Skeletal muscle satellite cell (primary cell): ENCODE measurements at regions not wholly inside any gene's neighbourhood (a gene's known extent, or its start where the extent isn't known, plus 50 kb on each side); places are given as distances from the start of the nearest gene placed in this dataset.
"Not testable (repeated sequence)": the region's sequence is repeated elsewhere in the genome, so short reads cannot be mapped to it uniquely, and the experiment has no call there.

Experiments used
- H3K27me3 ChIP-seq: 2 replicates; pipeline ENCODE4 v1.7.0; 2013; ENCODE audit warnings: low read length; ENCODE audit not compliant: control insufficient read depth, insufficient read depth
- H3K36me3 ChIP-seq: 2 replicates; pipeline ENCODE4 v1.7.0; 2013; ENCODE audit warnings: mild to moderate bottlenecking, control low read depth, low read length; ENCODE audit not compliant: insufficient read depth
- H3K4me1 ChIP-seq: 2 replicates; pipeline ENCODE4 v1.7.0; 2013; ENCODE audit warnings: low read length; ENCODE audit not compliant: control insufficient read depth, insufficient read depth
- H3K4me2 ChIP-seq: 2 replicates; pipeline ENCODE4 v1.7.0; 2013; ENCODE audit warnings: mild to moderate bottlenecking, low read length
- H3K4me3 ChIP-seq: 2 replicates; pipeline ENCODE4 v1.7.0; 2013; ENCODE audit warnings: low read length
- H3K9ac ChIP-seq: 2 replicates; pipeline ENCODE4 v1.7.0; 2013; ENCODE audit warnings: mild to moderate bottlenecking, low read depth, low read length, moderate library complexity
- H3K9me3 ChIP-seq: replicated peaks from 2 replicates; pipeline ENCODE4 v1.7.0; 2013; ENCODE audit warnings: mild to moderate bottlenecking, control low read depth, low read length

DNA sequence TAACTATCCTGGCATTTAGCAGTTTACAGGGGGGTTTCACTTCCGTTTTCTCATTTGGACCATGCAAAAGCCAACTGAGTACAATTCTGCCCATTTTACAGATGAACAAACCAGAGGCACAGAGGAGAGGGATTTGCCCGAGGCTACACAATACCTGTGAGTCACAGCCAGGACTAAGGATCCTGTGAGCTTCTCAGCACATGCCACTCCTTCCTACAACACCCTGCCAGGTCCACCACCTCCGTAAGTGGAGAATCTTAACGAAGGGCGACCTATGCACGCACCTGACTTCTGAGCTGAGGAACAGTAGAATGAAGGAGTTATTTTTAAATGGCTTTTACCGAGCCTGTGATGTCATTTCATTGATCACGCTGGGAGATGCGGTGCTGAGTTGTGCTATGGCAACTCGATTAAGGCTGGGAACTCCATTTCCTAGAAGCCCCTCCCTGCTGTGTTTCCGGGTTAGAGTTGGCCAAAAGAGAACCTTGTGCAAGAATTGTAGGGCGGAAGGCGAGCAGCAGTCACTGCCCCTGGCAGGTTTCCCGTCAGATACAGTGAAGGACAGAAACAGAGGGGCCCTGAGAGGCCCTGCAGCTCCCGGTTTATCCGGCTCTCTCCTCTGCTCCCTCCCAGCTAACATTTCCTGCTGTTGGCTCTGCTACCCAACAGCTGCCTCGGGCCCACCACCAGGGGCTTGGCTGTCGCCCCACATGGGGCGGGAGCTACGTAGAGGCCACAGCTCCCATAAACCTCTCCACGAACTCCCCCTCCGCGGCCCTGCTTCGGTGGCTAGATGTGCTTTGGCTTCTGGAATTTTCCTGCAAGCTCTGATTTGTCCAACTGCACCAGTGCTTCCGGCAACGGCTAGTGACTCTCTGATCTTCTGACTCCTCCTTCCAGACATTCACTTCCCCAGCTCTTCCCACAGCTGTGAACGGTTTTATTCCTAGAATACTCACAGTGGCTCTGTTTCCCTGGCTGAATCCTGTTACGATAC is 75.1 kb upstream of the USP9X start:
- H3K9ac ChIP-seq = peak overlapping the region; percentile 76
- H3K4me2 ChIP-seq = peak overlapping the region; percentile 77
- H3K36me3 ChIP-seq = no peaks in the 10 kb centered on the region
- peaks cover 30% of the 10 kb centered on the region for H3K27me3 ChIP-seq
- peak overlapping the region; percentile 59 for H3K4me3 ChIP-seq
- no peaks in the 10 kb centered on the region for H3K9me3 ChIP-seq
- H3K4me1 ChIP-seq = peaks cover 13% of the 10 kb centered on the region

DNA sequence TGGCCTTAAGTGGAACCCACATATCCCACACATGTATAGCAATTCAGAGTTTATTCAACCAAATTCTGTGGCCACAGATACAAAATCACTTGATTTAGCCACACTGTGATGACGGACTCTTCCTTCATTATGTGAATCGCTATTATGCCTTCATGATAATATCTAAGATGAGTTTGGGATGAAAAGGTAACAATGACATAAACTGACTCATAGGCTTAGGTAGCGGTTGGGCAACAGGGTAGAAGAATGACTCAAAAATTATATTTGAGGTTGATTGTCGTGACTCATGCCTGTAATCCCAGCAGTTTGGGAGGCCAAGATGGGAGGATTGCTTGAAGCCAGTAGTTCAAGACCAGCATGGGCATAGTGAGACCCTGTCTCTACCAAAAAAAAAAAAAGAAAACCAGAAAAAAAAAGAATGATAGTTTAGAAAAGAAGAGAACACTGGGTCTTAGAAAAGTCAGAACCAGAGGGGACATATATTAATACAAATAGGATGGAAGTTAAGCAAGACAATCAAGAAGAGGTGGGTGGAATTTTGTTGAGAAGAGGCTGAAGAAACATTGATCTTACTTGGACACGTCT is 70.4 kb upstream of the USP9X start:
- no peak overlapping the region for H3K4me2 ChIP-seq
- no peak overlapping the region for H3K4me3 ChIP-seq
- peaks cover 12% of the 10 kb centered on the region for H3K4me1 ChIP-seq
- no peaks in the 10 kb centered on the region for H3K9me3 ChIP-seq
- H3K36me3 ChIP-seq = no peaks in the 10 kb centered on the region
- H3K27me3 ChIP-seq = peaks cover 8% of the 10 kb centered on the region
- H3K9ac ChIP-seq = no peak overlapping the region

DNA sequence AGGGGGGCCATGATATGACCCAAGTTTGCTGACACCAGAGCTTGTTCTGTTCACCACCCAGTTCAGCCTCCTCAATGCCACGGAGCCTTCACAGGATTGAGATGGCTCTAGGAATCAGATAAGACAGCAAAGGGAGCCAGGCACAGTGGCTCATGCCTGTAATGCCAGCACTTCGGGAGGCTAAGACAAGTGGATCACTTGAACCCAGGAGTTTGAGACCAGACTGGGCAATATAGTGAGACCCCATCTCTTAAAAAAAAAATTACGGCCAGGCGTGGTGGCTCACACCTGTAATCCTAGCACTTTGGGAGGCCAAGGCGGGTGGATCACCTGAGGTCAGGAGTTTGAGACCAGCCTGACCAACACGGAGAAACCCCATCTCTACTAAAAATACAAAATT is 67.5 kb upstream of the USP9X start:
- H3K27me3 ChIP-seq, H3K4me2 ChIP-seq, H3K36me3 ChIP-seq, H3K4me1 ChIP-seq, H3K9ac ChIP-seq, H3K4me3 ChIP-seq, H3K9me3 ChIP-seq: not testable (repeated sequence)

DNA sequence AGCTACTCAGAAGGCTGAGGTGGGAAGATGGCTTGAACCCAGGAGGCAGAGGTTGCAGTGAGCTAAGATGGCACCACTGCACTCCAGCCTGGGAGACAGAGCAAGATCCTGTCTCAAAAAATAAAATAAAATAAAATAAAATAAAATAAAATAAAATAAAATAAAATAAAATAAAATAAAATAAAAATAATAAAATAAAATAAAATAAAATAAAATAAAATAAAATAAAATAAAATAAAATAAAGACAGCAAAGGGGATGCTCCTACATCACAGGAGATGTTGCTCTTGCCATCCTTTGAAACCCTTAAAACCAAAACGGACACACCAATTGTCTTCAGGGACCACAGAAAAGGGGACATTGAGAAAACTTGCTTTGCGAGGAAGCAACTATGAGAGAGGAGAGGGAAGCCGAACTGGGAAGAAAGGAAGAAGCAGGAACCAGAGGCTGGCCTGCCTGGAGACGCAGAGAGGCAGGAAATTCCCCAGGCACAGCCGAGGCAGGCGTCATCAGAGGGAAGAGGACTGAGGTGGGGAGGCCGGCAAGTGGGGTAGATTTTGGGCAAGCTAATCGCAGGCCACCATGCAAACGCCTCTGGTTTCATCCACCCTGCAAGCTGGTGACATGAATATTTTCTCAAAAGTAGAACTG is 66.7 kb upstream of the USP9X start:
- not testable (repeated sequence) for H3K4me3 ChIP-seq, H3K4me1 ChIP-seq

DNA sequence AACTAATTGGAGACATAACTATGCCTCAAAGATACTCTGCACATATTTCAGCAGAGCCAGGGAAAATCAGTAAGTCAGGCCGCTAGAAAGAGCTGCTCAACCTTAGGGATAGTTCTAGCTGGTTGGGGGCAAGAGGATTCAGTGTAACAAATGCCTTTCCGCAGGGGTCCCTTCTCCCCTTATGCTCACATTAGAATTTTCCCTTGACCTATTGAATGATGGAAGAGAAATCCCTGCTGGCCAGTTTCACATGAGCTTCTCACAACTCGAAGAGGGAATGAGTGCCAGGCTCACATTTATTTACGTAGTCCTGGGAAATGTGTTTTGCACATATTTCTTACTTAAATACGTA is 66.2 kb upstream of the USP9X start:
- no peak overlapping the region for H3K4me2 ChIP-seq
- H3K36me3 ChIP-seq = no peaks in the 10 kb centered on the region
- no peaks in the 10 kb centered on the region for H3K27me3 ChIP-seq

More for the DNA sequence above, 66.7 kb upstream of the USP9X start:
- not testable (repeated sequence) for H3K27me3 ChIP-seq, H3K9ac ChIP-seq, H3K4me2 ChIP-seq, H3K36me3 ChIP-seq, H3K9me3 ChIP-seq

DNA sequence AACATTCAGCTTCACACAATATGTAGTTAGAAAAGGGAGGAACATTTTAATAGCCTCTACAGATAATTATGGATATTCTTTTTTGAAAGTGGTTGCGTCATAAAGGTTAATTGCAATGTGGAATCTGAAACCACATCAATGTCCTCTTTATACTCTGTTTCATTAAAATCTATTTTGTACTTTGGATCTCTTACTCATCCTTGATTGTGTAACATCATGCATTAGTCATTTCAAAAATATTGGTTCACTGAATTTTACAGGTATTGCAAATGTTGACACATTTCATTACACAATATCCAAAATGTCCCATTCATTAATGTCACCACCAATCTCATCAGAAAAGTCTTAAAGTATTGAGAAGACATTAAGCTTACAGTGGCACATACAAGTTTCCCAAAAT is 62.7 kb upstream of the USP9X start:
- peaks cover 25% of the 10 kb centered on the region for H3K4me1 ChIP-seq
- H3K27me3 ChIP-seq = peaks cover 5% of the 10 kb centered on the region
- no peaks in the 10 kb centered on the region for H3K36me3 ChIP-seq
- no peak overlapping the region for H3K4me3 ChIP-seq
- no peak overlapping the region for H3K4me2 ChIP-seq
- H3K9ac ChIP-seq = no peak overlapping the region
- no peaks in the 10 kb centered on the region for H3K9me3 ChIP-seq

More for the DNA sequence above, 66.2 kb upstream of the USP9X start:
- Histone ChIP-seq H3K4me1 (peaks cover 6% of the 10 kb centered on the region), H3K4me3 (no peak overlapping the region), H3K9ac (no peak overlapping the region), H3K9me3 (no peaks in the 10 kb centered on the region)

DNA sequence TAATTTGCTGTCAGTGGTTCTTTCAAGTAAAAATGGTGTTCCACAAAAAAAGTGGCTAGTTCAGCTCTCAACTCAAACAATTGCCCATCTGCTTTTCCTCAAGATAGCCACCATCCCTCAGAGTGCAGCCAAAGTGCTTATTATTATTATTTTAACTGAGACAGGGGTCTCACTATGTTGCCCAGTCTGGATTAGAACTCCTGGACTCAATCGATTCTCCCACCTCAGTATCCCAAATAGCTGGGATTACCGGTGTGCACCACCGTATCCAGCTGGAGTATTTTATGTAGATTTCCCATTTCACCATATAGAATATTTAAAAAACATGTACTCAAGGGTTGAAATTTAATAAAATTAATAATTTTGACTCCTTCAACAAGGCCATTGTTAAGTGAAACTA is 62.1 kb upstream of the USP9X start:
- Histone ChIP-seq H3K9me3 (no peaks in the 10 kb centered on the region), H3K9ac (no peak overlapping the region), H3K4me2 (no peak overlapping the region), H3K4me3 (no peak overlapping the region), H3K27me3 (peaks cover 5% of the 10 kb centered on the region), H3K4me1 (peaks cover 30% of the 10 kb centered on the region), H3K36me3 (no peaks in the 10 kb centered on the region)

DNA sequence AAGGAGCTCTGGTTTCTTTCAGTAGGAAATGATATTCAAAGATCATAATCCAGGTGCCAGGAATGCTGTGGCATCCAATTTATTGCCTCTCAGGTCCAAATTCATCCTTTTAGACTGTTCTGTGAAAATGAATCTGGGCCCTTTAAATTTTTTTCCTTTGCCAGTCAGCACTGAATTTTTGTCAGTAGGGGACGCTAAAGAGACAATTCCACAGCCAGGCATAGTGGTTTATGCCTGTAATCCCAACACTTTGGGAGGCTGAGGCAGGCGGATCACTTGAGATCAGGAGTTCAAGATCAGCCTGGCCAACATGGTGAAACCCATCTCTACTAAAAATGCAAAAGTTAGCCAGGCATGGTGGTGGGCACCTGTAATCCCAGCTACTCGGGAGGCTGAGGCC is 60.9 kb upstream of the USP9X start:
- H3K4me3 ChIP-seq, H3K9me3 ChIP-seq, H3K27me3 ChIP-seq, H3K4me2 ChIP-seq, H3K36me3 ChIP-seq, H3K9ac ChIP-seq: not testable (repeated sequence)
- H3K4me1 ChIP-seq = peaks cover 33% of the 10 kb centered on the region

DNA sequence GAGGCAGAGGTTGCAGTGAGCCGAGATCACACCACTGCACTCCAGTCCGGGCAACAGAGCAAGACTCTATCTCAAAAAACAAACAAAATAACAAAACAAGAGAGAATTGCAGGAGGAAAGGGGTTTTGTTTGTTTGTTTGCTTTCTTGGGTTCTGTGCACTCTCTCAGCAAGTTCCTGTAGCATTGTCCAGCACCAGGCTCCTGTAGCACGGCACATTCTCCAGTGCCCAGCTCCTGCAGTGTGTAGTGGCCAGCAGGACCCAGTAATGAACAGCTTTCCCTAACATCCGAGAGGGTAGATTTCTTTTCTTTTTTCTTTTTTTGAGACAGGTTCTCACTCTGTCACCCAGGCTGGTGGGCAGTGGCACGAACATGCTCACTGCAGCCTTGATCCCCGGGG is 60.5 kb upstream of the USP9X start:
- H3K4me1 ChIP-seq = peaks cover 35% of the 10 kb centered on the region
- H3K27me3 ChIP-seq = peaks cover 5% of the 10 kb centered on the region
- H3K4me2 ChIP-seq = no peak overlapping the region
- no peaks in the 10 kb centered on the region for H3K36me3 ChIP-seq
- H3K4me3 ChIP-seq = no peak overlapping the region
- H3K9ac ChIP-seq = no peak overlapping the region
- H3K9me3 ChIP-seq = no peaks in the 10 kb centered on the region

DNA sequence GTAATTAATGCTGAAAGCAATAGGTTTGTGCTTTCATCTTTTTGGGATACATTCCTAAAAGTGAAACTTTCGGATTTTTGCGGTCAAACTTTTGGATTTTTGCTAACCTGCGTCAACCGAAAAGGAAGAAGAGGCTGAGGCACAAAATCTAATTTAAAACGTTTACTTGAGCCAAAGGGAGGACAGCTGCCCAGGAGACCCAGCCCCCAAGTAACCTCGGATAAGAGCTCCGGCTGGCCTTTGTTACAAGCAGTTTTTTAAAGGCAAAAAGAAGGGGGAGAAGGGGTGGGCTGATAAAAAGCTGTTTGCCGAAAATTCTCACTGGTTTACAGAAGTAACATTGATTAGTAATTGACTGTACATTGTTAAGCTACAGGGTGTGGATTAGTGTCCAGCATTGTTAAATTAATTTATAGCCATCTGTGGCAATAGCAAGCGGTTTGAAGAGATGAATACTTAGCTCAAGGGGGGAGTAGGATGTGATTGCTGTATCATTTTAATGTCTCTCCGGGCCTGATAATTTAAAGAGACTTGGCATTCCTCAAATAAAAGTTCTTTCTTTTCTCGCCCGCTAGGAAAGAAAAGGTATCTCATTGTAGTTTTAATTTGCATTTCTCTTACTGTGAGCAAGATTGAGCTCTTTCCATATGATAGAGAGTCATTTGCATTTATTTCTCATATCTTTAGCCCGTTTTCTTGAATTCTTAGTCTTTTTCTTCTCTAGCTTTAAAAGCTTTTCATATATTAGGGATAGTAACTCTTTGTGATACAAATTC is 59.1 kb upstream of the USP9X start:
- H3K4me3 ChIP-seq = peak overlapping the region; percentile 49
- H3K36me3 ChIP-seq = no peaks in the 10 kb centered on the region
- H3K9me3 ChIP-seq = no peaks in the 10 kb centered on the region
- H3K4me1 ChIP-seq = peaks cover 35% of the 10 kb centered on the region
- peaks cover 6% of the 10 kb centered on the region for H3K27me3 ChIP-seq
- peak overlapping the region; percentile 74 for H3K9ac ChIP-seq
- H3K4me2 ChIP-seq = peak overlapping the region; percentile 76

DNA sequence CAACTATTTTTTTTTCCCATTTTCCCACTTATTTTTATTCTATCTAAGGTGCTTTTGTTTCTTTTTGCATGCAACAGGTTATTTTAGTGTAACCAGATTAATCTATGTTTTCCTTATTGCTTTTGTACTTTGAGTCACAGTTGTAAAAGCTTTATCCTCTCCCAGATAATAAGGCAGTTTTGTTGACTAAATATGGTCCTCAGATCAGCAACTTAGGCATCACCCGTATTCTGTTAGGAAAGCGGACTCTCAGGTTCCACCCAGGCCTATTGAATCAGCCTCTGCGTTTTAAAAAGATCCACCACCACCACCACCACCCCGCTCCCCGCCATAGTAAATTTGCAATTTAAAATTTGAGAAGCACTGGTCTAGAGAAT is 58.6 kb upstream of the USP9X start:
- Histone ChIP-seq H3K9me3 (no peaks in the 10 kb centered on the region), H3K9ac (peak overlapping the region; percentile 74), H3K4me2 (peak overlapping the region; percentile 76), H3K4me3 (no peak overlapping the region), H3K4me1 (peaks cover 35% of the 10 kb centered on the region), H3K27me3 (peaks cover 12% of the 10 kb centered on the region), H3K36me3 (no peaks in the 10 kb centered on the region)
